ENCODE measurements at regions not wholly inside any gene's neighbourhood (a gene's known extent, or its start where the extent isn't known, plus 50 kb on each side); places are given as distances from the start of the nearest gene placed in this dataset.

GRCh38 chr6:54574671-54575070 lies 266.4 kb downstream of the TINAG start:
- no peak for DNase-seq

- DNase-seq, result no peak
Measured at GRCh38 chr6:54578261-54578660, 268.3 kb upstream of the FAM83B start.

DNA sequence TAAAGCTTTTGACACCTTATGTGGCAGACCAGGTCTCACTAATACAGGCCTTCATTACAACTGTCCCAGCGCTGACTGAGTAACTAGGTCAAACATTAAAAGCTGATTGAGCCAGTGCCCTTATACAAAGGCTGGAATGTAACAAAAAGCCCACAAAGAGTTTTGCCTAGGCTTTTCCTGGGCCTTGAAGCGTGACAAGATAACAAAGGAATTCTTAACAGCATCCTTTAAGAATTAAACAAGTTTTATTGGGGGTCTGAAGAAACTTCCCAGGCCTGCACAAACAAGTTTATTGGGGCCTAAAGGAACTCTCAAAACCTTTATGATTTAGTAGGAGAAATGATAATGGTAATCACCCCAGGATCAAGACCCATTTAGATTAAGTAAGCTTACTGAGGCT lies 267.6 kb upstream of the FAM83B start:
- no peak for DNase-seq

GRCh38 chr6:54586251-54586650 lies 260.3 kb upstream of the FAM83B start:
- no peak for DNase-seq

- DNase-seq, result no peak
Measured at GRCh38 chr6:54587277-54587676, 259.3 kb upstream of the FAM83B start.

GRCh38 chr6:54588176-54588575 lies 258.4 kb upstream of the FAM83B start:
- DNase-seq, result no peak

- no peak for DNase-seq
Measured at GRCh38 chr6:54595844-54596243, 250.7 kb upstream of the FAM83B start.

- no peak for DNase-seq
Measured at GRCh38 chr6:54598787-54599313, 247.7 kb upstream of the FAM83B start.

DNA sequence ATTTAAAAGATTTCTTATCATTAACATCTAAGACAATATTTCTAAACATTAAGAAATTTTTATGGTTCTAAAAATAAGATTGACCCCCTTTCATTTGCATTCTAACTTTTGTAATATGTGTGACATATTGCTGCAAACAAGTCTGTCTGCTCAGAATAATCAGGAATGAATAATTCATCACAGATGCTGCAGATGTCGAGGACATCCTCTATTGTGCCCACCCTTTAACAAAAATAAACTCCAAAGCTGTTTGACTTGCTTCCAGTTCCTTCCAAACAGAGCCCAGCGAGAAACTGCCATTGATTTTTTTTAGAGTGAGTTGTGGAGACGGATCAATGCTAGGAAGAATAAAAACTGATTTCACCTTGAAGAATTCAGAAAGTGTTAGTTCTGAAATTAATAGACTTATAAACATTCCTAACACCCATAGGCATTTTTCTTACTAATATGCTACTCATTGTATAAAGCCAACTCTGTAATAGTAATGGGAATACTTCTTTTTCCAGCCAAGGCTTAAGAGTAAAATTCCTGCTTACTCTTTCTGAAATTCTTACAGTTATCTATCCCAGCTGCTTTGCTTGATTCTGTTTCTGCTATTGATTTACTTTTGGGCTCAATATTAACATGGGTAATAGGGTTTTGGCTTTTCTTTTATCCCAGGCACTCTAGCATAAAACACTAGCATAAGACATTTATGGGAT lies 244.8 kb upstream of the FAM83B start:
- DNase-seq, result no peak

DNA sequence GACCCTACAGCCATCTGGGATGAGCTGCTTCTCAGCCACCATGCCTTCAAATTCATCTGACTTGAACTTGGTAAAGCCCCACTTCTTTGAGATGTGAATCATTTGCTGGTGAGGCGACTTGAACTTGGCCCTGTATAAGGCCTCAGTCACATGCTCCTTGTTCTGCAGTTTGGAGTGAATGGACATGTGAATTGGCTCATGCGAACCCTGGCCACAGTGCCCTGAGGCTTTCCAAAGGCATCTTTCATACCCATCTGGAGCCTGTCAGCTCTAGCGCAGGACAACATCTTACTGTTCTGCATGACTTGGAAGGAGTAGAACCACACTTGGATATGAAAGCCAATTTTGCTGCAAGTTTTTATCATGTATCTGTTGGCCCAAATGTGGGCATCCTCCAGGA lies 244.0 kb upstream of the FAM83B start:
- DNase-seq, result no peak

- DNase-seq, result no peak
Measured at GRCh38 chr6:54609981-54610380, 236.6 kb upstream of the FAM83B start.

- DNase-seq, result no peak
Measured at GRCh38 chr6:54613596-54613995, 233.0 kb upstream of the FAM83B start.

DNA sequence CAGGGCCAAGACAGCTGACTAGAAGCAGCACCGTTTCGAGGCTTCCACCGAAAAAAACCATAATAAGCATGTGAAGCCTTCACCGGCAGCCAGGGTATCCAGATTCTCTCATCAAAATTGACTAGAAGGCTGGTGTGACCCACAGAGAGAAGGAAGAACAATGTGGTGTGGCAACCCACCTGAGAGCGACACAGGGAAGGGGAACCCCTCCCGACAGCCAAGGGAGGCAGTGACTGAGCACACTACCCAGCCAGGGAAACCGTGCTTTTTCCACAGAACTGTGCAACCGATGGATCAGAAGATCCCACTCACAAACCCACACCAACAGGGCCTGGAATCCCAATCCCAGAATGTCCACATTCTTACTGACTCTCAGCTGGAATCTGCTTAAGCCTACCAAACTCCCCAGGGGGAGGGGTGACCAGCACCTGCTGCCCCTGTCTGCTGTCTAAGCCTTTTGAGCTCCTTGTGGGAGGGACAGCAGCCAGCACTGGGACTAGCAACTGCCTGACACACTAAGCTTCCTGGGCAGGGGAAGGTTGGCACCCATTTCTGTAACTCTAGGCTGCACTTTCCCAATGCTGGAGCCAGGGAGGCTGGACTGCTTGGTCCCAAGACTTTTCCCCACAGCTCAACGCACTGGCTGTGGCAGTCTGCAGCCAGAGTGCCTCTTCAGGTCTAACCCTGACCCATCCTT lies 231.9 kb upstream of the FAM83B start:
- DNase-seq, result no peak

- no peak for DNase-seq
Measured at GRCh38 chr6:54617730-54618129, 228.8 kb upstream of the FAM83B start.

GRCh38 chr6:54618572-54618971 lies 228.0 kb upstream of the FAM83B start:
- no peak for DNase-seq

DNA sequence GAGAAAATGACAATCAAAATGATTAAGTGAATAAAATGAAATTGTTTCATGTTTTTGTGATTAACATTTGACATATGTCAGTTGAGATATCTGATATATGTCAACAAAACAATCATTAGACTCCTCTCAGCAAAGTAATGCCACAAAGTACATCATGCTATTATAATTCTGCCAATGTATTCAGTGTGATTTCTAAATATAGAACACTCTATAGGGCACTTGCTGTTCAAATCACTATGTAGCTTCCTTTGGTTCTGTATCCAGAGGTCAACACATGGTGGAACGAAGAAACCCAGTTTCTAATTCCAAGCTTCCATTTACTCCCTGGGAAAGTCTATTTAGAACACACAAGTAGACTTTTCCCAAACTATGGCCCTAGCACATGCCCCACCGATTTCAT lies 227.5 kb upstream of the FAM83B start:
- DNase-seq, result no peak

DNA sequence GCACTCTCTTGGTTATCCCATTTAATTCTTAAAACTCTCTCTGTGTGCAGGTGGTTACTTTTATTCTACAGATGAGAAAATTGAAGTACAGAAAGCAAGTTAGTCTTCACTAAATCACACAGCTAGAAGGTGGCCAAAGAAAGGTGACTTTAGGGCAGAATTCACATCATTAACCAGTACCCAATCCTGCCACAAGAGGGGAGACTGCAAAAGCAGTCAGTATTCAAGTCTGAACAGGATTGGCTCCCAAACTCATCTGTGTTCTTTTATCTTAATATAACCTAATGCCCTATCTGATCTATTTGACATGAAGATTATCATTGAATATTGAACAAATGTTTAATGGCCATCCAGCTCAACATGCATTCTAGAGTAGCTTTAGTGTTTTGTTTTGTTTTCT lies 225.3 kb upstream of the FAM83B start:
- no peak for DNase-seq

DNA sequence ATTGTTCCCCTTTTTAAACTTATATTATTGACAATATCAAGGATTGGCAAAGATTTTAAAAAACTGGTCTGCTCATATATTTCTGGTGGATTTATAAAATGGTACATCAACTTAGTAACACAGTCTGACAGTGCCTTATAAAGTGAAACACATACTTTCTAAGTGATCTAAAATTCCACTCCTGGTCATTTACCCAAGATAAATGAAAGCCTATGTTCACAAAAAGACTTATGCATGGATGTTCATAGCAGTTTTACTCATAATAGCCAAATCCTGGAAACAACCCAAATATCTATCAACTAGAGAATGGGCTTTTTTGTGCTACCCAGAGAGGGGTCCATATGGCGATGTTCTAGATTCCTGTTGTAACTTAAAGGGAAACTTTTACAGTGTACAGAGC lies 222.4 kb upstream of the FAM83B start:
- no peak for DNase-seq

DNA sequence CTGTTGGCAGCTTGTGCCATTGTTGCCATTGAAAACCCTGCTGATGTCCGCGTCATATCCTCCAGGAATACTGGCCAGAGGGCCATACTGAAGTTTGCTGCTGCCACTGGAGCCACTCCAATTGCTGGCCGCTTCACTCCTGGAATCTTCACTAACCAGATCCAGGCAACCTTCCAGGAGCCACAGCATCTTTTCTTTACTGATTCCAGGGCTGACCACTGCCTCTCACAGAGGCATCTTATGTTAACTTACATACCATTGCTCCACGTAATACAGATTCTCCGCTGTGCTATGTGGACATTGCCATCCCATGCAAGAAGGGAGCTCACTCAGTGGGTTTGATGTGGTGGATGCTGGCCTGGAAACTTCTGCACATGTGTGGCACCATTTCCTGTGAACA lies 221.8 kb upstream of the FAM83B start:
- DNase-seq, result no peak

- no peak for DNase-seq
Measured at GRCh38 chr6:54629131-54629530, 217.4 kb upstream of the FAM83B start.

GRCh38 chr6:54632984-54633565 lies 213.5 kb upstream of the FAM83B start:
- no peak for DNase-seq

DNA sequence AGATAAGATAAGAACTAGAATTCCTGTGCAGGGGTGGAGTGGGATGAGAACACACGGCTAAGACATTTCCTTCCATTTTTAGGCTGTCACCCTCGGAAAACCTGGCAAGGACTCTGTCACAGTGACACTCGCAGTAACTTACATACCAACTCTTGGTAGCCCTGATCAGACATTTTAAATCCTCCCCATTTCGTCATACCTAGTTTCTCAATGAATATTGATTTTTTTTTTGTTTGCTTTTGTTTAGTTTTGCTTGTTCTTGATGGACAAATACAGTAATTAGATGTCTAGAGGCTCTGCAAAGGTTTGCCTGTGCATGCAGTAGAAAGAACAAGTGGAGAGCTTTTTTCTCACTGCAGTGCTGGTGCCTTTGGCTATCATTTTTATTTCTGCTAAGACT lies 213.0 kb upstream of the FAM83B start:
- no peak for DNase-seq

- DNase-seq, result no peak
Measured at GRCh38 chr6:54640911-54641310, 205.7 kb upstream of the FAM83B start.

Measured in CD4-positive, alpha-beta T cell treated with Interleukin-17A for 1 hour (primary cell).